ELF-1 (cell line): ENCODE measurements at regions not wholly inside any gene's neighbourhood (a gene's known extent, or its start where the extent isn't known, plus 50 kb on each side); places are given as distances from the start of the nearest gene placed in this dataset.
A peak's percentile ranks its signal among the peaks of the same experiment; 100 is the strongest.
"Not testable (repeated sequence)": the region's sequence is repeated elsewhere in the genome, so short reads cannot be mapped to it uniquely, and the experiment has no call there.

Experiments used
- DNase-seq: peaks from one replicate; pipeline ENCODE4 v3.0.0-alpha.2; 2016; ENCODE audit warnings: low read depth, low spot score

DNA sequence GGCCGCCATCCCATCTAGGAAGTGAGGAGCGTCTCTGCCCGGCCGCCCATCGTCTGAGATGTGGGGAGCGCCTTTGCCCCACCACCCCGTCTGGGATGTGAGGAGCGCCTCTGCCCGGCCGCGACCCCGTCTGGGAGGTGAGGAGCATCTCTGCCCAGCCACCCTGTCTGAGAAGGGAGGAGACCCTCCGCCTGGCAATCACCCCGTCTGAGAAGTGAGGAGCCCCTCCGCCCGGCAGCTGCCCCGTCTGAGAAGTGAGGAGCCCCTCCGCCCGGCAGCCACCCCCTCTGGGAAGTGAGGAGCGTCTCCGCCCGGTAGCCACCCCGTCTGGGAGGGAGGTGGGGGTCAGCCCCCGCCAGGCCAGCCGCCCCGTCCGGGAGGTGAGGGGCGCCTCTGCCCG, 194.2 kb upstream of the FBXL4 start:
- DNase-seq: not testable (repeated sequence)

DNA sequence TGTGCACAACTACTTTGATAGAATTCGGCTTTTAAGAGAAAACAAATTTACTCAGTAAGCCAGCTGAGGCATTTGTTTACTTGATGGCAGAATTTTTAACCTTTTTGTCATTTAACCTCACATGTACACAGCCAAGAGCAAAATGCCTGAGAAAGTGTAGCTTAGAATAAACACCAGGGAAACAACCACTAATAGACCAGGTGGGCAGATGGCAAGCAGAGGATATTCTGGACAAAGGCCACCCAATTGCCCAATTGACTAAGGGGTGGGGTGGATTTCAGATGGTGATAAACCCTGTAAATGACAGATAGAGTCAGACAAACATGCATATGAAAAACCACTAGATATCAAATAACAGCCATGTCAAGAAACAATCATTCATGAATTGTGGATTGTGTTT, 190.7 kb upstream of the FBXL4 start:
- DNase-seq: no peak

DNA sequence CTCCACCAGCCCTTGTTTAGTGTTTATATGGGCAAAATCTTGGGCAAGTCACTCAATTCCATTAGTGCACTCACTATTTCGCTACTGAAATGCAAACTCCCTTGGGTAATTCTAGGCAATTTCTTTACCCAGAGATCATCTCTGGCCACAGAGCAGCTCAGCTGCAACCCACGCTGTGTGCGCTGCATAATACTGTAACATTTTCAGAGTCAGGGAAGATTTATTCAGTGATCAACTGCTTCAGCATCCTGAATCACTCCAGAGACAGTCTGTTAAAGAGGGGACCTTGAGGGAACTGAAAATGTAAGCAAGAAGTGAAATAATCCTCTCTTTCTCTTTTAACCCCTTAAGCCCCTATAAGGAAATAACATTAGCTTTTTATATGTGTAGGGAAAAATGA, 189.6 kb upstream of the FBXL4 start:
- DNase-seq: no peak

DNA sequence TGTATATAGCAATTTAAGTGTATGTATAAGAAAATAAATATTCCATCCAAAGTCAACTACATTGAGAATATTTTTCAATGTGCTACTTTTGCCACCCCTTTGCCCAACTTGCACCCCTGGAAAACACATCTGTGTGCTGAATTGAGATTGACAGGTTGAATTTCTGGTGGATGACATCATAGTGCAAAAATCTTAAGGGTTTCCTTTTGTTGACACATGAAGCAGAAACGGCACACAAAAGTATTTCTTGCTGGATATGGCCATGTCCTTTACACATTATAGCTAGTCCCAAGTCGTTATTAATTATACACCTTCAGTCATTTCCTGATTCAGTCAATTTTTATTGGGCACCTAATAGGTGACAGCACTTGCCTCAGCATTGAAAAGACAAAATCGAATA, 188.7 kb upstream of the FBXL4 start:
- no peak for DNase-seq

DNA sequence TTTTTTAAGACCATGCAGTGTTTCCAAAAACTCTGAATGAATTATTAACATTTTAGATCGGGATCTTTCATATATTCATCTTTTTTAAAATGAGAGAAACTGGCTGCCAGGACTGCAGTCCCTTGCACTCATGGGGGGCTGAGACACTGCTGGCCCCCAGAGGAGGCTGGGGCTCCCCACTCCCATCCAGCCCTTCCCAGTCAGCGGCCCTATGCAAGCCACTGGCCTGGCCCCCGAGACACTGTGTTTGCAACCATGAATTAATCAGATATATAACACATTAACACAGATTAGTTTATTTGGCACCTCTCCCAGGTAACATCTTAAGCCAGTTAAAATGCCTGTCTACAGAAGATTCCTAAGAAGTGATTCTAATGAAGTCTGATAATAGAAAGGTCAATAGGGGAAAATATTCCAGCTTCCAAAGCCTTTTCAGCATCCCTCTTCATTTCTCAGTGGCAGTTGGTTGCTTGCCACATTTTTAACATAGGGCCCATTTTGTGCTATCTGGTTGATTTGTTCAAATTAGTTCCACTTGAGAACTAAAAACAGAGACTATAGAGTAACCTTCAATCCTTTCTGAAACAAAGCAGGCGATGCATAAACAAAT, 184.4 kb upstream of the FBXL4 start:
- DNase-seq: no peak

DNA sequence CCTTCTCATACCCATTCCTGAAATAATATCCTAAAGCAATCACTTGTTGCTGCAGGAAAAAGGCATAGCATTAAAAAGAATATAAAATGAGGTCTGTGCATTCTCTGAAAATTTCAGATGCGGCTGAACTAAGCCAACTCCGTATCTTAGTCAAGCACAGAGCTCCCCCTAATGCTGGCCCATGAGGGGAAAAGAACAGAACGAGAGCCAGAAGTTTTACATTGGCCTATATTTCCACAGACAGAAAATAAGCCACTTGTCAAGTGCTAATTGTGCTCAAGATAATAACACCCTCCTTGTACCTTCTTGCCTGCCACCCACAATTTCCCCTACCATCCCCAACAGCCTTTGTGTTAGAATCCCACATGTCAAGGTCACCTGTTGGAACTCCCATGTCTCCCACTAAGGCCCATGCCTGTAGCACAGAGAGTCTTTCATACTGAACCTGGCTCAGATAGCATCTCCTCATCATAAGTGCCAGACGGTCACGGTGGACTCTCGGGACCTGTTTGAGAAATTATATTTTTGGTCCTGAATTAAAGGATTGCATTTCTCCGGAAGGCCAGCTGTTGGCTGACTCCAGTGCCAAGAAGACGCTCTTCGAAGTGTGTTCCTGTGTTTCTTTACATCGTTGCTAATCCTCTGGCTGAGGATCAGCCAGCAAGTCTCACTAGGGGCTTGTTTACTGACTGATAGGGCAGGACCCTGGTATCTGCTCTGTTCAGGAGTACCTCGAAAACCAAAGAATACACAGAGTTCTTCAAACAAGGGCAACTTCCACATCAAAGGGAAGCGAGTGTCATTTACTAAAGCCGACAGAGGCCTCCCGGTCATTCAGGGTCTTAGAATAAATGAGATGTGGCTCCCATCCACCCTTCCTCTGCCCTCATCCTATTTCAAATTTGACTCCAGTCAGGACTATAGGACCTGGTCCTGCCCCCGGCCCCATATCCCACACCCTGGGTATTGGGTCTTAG, 183.4 kb upstream of the FBXL4 start:
- DNase-seq: no peak

DNA sequence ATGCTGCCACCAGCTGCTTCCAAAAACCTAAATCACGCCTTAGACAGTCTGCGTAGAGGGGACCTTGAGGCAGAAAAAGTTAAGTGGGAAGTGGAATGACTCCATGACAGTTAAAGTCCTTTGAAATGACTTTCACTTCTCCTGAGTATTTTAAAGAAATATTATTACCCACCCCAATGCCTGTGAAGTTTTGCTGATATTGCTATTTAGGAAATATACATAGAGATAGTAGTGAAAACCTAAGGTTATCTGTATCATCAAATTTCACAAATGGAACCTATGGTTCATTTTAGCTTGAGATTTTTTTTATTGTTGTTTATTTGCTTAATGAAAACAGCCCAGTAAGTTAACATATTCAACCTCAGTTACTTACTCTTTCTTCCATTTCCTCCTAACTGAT, 182.1 kb upstream of the FBXL4 start:
- no peak for DNase-seq

DNA sequence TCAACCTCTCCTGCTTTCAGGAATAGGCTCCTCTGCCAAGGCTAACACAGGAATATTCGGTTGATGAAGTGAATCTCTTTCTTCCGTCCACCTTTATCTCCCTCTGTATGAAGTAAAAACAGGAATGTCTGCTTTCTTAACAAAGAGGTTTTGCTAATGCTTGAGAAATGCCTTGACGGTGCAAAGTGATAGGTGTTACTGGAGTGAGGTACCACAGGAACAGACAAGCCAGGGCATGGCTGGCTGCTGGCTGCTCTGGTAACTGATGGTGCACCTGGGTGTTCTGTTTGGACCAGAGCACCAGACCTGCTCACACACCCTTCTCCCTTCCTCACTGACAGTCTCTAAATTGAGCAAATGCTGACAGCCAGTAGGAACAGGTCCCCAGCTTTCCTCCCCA, 174.0 kb upstream of the FBXL4 start:
- DNase-seq: no peak

DNA sequence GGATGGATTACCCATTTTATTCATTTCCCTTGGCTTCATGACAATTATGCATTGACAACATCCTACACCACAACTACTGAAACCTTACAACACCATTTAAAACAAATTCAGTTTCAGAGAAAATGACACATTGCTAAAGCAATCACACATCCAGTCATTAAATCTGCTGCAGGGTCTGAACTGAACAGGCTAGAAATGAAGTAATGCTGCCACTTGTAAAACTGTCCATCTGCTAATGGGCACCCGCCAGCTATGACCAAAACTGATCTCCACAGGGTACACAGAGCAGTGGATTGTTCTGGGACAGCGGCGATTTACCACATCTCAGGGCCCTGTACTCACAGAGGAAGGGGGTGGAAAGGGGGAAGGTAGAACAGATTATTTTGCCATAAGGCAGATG, 172.9 kb upstream of the FBXL4 start:
- DNase-seq: no peak

DNA sequence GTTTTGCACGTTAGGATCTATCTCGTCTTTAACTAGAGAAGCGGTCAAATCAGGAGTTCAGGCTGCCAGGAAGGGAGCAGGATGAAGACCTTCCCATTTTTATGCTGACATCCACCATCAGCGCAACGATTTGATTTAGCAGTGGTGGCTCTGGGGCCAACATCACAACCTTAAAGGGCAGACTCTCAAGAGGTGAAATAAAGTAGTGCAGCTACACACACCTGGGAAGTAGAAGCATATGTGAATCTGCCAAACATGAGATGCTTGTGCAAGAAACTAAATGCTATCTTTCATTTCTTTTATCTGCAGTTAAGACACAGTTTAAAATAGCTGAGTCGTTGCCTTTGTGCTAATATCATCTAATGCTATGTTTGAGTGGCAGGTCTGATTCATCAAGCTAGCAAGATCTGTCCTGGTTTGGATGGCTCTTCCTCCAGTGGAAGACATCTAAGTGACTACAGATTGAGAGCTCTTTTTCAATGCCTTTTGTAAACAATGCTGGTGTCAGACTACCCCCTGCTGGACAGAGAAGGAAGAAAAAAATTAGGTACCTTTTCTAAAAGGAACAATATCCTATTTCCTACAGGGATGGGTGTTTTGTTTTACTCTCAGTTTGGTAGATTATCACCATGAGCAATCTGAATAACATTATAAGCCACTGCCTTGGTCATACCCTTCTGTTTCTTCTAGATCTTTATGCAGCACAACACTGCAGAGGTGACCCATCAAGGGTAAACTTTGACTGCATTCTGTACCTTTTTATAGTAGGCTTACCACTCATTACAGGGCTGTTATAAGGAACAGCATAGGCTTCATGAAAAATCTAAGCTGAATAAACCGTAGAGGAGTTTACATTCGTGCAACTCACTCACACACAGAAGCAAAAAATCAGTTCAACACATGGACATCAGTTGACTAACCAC, 171.6 kb upstream of the FBXL4 start:
- peak; percentile 34 for DNase-seq

DNA sequence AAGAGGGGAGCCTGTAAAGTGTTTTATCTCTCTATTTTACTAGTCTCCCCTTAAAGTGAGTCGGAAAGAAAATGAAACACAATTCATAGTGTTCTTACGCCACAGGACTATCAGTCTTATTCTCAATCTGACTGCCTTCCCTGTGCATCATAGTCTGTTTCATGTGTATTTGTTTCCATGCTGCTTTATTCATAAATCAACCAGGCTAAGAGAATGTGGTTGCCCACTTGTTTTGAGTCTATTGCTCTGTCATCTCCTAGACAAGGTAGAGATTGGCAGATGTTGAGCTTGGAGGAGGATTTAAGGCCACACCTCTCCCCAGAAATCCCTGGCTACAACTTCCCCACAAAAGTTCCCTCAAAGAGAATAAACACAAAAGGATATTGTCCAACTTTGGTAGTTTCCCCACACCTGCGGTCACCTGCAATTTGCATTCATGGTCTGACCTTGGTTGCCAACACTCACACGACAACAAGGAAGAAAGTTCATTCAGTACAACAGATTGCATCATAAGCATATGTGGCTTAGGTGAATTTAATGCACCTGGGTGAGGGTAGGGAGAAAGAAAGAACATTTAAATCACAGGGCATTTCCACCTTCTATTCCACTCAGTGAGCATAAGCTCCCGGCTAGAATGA, 167.1 kb upstream of the FBXL4 start:
- DNase-seq: no peak

DNA sequence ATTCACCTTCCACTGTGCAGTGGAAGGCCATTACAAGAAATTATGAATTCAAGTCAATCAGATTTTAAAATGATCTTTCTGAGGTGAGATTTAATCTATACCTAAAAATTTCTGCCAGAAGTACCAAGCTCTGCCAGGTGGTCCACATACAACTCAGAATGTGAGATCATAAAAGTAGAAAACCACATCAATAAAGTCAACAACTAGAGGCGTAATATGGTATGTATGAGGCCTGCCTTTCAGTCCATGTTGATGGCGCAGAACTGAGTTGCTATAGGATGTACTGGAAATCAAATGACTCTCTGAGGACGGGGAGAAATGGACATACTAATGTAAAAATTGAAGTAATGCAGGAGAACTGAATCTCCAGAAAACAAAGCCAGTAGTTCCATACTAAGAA, 163.8 kb upstream of the FBXL4 start:
- no peak for DNase-seq

DNA sequence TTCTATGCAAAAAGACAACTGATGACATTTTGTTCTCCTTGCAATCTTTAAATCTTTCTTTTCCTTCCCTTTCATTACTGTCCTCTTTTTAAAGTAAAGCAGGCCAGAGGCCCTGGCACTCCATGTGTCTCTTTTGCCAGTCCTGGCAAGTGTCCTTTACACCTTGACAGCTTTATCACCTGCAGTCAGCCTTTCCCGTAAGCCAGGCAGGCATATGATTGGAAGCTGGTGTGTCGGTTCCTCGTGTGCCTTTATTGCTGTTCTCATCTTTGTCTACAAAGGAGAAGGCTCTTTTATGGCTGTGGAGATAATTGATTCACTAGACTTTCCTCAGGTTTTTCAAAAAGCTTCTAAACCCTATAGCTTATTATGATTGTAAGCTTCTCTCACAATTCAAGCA, 162.3 kb upstream of the FBXL4 start:
- peak; percentile 41 for DNase-seq

DNA sequence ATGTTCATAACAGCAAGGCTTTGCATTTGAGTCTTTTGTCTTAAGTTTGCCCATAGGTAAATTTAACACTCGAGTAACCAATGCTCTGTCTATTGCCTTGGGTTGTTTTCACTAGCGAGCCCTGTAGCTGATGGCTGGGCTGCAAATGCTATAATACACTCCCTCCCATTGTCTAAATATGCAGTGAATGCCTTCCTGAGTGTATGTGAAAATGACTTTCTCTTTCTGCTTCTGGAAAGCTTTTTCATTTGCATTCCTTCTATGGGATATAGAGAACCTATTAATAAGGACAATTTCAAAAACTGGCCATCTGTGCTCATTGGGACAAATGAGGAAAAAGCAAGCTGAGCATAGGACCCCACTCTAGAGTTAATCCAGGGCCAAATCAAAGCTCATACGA, 156.5 kb upstream of the FBXL4 start:
- no peak for DNase-seq

DNA sequence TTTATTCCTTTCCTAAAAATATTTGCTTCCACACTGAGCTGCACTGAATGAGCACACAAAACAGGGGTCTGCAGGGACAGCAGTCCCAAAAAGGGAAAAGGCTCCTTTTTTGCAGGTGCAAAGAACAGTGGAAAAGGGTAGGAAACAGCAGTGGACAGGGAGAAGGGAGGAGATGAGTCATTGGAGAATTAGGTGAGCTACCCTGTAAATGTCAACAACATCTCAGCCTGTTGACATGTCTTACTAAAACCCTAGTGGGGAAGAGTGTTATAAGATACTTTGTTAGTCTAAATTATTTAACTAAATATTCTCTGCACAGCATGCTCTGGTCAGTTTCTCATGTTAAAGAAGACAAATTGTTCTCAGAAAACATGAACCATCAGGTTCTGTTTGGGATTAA, 151.5 kb upstream of the FBXL4 start:
- no peak for DNase-seq

DNA sequence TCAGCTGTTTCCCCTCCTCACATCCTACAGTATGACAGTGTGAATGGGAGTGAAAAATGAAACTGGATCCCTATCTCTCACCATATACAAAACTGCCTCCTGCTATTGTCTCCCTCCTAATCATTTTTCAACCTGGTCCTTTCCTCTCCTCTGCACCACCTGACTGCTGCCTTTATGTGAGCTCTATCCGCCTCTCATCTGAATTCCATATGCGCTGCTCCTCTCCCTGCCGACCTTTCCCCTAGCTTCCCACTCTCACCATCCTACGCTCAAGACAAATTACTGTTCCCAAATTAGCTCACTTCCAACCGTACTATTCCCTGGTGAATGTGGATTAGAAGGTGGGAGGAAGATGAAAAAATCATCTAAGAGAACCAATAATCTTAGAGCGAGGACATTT, 148.4 kb upstream of the FBXL4 start:
- DNase-seq: no peak

DNA sequence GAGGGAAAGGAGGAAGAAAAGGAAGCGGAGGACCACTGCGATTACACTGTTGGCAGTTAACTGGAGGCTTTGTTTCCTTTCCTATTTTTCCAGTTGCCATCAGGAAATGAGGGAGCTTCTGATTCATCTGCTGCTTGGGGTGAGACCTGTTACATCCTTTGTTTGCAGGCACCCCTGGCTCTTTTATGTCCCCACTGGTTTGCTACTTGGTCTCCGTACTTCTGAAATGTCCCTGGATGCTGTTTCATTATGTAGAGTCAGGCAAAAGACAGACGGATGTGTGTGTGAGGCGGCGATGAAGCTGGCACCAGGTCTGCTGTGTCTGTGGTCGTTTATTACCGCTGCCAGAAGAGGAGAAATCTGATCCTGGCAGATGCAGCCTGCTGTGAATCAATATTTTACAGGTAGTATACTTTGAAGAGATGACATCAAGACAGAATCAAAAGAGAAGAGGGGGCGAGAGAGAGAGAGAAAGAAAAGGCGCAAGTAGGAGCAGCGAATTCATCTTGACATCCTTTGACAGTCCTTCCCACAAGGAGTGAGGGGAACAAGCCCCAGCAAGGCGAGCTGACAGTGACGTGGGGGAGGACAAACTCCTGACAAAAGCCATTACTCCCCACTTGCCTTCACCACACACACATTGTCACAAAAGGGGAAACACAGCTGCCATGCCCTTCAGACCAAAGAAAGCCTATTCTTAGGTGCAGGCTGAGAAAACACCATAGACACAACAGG, 145.9 kb upstream of the FBXL4 start:
- no peak for DNase-seq

DNA sequence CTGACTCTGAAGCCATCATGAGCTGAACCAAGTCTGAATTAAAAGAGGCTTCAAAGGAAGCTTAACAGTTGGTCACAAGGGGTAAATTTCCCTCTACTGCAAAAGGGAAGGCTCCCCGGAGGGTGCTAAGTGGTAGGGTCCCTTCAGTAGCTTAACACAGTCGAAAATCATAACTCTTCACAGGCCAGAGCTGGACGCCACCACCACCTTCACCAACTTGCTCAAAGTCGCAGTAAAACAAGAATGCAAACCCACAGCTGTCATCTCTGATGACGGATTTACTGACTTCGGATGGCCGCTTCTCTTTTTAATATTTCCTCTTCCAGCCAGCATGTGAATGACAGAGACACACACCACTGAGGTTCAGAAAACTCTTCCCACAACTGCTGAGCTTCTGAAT, 144.7 kb upstream of the FBXL4 start:
- DNase-seq: no peak

DNA sequence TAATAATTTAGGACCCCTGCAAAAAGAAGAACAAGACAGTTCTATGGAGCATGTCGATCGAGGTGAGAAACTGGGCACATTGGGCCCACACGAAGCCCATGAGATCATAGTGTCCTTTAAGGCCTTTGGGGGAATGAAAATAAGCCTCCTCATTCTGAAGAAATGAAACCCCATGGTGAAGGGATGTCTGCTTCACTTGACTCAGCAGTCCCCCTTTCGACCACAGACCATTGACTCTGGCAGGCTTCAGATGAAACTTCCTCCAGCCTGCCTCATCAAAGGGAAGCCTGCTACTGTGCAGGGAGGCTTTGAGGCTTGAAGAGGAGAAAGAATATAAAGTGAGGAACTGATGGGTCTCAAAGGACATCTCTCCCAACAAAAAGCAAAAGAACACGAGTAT, 144.2 kb upstream of the FBXL4 start:
- DNase-seq: no peak

DNA sequence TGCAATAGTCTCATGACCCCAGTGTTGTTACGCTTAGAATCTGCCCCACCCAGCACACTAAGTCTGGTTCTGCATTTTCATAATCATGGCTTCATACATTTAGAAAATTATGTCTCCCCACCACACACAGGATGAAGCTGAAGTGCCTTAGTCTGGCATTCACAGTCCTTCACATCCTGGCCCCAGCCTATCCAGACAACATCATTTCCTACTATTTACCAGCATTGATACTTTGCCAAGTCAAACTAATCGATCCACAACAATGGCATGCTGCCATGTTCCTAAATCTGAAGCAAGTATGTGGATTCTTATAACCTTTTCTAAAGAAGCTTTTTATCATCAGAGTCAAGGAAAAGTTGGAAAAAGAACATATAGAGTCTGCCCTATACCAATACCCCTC, 132.4 kb upstream of the FBXL4 start:
- DNase-seq: no peak

DNA sequence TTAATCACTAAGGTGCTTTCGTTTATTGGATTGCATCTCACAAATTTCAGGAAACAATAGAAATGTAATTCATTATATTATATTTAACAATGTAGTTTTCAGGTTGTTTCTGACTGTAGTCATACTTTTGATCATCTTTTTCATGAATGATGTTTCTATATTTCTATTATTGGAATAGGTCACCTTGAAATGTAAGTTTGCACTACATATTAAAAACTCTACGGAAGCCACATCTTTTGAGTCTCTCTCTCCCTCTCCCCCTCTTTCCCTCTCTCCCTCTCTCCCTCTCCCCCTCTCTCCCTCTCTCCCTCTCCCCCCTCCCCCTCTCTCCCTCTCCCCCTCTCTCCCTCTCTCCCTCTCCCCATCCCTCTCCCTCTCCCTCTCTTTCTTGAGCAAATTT, 131.3 kb upstream of the FBXL4 start:
- DNase-seq: no peak
